Astrocyte (in vitro differentiated cells and primary cell): ENCODE measurements at regions not wholly inside any gene's neighbourhood (a gene's known extent, or its start where the extent isn't known, plus 50 kb on each side); places are given as distances from the start of the nearest gene placed in this dataset.

Source experiments
- EZH2 ChIP-seq: IDR thresholded peaks from 2 replicates; pipeline ENCODE4 v1.6.1; 2012; ENCODE audit warnings: mild to moderate bottlenecking, low read length, inconsistent platforms; ENCODE audit not compliant: insufficient read depth
- TF ChIP-seq, protein P1 (sequence below): IDR thresholded peaks from 2 replicates; pipeline ENCODE4 v1.5.1; 2011; ENCODE audit warnings: low read depth, mild to moderate bottlenecking, inconsistent platforms, low read length, moderate library complexity; ENCODE audit not compliant: insufficient read depth

DNA sequence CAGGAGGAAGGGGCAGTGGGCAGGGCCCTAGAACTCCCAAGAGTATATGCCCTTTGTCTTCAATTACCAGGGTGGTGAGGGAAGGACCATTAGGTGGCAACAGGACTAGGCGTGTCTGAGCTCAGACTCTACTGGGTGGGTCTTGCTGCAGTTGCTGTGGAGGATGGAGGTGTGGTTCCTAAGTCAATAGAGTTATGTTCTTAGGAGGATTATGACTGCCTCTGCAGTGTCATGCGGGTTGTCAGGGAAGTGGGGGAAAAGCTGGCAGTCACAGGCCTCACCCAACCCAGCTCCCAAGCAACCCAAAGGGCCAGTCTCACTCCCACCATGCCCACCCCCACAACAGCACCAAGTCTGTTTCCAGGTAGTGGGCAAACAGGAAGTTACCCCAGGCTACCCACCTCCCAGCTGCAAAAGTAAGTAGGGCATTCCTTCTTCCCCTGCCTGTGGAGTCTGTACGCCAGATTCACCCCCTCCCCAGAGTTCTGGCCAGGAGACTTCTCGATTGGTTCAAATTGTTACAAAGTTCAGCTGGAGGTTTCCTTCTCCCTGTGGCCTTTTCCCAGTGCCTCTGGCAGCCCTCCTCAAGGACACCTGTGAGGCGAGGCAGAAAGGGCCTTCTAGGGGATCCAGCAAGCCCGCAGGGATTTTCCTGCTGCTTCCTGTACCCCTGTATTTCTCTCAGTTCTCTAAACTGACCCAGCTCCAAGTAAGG, 145.3 kb downstream of the HINT1 start:
- TF ChIP-seq, protein P1, sequence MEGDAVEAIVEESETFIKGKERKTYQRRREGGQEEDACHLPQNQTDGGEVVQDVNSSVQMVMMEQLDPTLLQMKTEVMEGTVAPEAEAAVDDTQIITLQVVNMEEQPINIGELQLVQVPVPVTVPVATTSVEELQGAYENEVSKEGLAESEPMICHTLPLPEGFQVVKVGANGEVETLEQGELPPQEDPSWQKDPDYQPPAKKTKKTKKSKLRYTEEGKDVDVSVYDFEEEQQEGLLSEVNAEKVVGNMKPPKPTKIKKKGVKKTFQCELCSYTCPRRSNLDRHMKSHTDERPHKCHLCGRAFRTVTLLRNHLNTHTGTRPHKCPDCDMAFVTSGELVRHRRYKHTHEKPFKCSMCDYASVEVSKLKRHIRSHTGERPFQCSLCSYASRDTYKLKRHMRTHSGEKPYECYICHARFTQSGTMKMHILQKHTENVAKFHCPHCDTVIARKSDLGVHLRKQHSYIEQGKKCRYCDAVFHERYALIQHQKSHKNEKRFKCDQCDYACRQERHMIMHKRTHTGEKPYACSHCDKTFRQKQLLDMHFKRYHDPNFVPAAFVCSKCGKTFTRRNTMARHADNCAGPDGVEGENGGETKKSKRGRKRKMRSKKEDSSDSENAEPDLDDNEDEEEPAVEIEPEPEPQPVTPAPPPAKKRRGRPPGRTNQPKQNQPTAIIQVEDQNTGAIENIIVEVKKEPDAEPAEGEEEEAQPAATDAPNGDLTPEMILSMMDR: no peak
- TF ChIP-seq EZH2: no peak
